Activated CD4-positive, CD25-positive, alpha-beta regulatory T cell treated with anti-CD3 and anti-CD28 coated beads, Interleukin-2, amount 50 U/mL, for 24 hours (primary cell): ENCODE measurements at regions not wholly inside any gene's neighbourhood (a gene's known extent, or its start where the extent isn't known, plus 50 kb on each side); places are given as distances from the start of the nearest gene placed in this dataset.

Source experiments
- ATAC-seq, 2 donors: fragments of 150-1000 bp; cut with Tn5 transposase; one replicate each; pipeline ENCODE4 v1.10.0; 2021; ENCODE audit warnings: mild to moderate bottlenecking in 1 of 2, moderate library complexity in 1 of 2

DNA sequence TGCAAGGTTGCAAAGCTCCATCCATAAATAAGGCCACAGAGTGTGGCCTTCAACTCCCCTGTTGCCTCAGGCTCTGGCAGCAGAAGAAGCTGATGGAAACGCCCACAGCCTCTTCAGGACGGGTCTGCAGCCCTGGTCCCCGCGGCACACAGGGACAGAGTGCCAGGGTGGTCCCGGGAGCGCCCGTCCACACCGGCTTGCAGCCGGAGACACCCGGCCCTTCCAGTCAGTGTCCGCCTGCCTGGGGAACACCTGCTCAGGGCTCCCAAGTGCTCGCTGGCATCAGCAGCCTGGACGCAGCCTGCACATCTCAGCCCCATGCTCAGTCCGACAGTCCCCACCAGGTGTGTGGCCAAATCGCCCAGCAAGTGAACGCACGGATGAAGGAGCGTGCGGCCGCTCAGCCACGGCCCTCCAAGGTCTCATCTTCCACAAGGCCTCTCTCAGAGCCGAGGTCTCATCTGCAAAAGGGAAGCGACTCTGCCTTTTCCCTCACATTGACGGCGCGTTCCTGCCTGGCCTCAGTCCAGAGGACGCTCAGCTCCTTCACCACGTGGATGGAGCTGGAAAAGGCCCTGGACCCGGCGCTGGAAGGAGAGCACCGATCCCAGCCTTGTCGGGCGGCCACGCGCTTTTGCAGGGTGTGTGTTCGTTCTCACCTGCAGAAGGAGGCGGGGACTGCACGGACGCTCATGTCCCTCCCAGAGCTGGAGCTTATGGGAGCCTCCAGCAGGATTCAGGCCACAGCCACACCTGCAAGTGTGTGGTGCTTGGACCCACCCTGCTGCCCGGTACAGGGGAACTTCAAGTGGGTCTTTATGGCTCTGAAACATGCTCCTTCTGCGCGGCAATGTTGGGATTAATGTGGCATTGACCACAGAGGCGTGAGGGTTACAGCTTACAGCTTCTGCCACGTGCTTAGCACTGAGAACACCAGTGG is 180.4 kb downstream of the DLL1 start:
- ATAC-seq: no peak

DNA sequence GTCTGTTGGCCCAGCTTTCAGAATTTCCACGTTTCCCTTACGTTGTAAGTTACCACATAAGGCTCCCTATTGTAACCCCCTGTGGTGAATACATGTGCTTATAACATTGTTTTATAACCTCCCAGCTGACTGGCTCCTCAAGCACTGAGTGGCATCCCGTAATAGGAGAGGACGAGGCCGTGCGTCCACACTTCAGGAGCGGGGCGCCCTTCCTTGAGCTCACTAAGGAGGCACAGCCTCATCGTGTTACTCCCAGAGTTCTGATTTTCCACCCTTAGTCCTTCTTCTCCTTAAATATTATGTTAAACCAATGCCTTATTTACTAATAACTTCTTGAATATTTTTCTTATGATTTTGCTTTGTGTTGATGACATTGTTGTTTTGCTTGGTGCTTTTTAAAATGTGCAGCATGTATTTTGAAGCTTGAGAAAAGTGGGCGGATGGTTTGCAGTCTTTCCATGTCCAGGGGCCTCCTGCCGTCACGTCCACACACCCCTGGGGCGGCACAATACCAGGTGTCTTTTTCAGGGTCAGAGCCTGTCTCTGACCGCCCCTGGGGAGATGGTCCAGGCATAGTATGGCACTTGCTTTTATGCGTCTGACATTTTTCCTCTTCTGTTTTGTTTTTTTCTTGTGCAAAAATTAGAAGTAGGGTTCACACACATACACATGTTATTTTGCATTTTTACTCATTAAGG is 181.8 kb downstream of the DLL1 start:
- no peak for ATAC-seq

DNA sequence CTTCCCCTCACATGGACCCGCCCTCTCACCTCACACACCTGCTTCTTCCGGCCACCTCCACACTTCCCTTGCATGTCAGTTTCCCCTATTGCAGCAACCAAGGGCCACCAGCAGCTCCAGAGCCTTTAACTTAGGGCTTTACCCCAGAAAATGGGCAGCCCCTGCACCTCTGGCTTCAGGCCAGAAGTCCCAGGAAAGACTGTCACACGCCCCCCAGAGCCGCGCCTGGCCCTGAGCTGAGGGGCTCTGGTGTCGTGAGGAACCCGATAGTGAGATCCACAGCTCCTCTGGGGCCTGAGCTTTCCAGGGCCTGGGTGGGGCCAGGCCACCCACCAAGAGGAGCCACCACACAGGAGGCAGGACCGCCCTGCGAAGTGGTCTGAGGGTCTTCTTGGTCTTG is 182.4 kb downstream of the DLL1 start:
- no peak for ATAC-seq

DNA sequence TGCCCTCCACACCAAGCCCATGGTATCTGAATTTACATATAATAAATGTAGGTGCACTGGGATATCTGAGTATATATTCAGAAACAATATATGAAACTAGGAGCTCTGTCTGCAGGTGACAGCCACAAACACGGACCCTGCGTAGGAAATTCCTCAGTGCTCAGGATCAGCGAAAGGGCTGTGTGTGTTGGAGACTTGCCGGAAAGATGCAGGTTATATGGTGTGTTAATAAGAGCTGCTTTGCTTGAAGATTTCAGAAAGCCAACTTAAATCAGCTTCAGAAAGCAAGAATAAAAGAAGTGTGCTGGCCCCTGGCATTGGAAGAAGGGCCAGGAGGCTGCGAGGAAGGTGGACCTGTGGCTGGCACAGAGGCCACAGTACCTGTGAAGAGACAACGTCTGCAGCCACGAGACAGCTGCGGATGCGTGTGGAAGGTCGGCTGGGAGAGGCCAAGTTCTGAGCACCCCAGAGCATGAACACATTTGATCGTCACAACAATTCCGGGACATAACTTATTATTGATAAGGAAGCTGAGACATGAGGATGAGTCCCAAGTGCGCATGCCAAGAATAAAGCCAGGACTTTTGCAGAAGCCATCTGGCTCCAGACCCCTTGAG is 183.2 kb downstream of the DLL1 start:
- no peak for ATAC-seq

DNA sequence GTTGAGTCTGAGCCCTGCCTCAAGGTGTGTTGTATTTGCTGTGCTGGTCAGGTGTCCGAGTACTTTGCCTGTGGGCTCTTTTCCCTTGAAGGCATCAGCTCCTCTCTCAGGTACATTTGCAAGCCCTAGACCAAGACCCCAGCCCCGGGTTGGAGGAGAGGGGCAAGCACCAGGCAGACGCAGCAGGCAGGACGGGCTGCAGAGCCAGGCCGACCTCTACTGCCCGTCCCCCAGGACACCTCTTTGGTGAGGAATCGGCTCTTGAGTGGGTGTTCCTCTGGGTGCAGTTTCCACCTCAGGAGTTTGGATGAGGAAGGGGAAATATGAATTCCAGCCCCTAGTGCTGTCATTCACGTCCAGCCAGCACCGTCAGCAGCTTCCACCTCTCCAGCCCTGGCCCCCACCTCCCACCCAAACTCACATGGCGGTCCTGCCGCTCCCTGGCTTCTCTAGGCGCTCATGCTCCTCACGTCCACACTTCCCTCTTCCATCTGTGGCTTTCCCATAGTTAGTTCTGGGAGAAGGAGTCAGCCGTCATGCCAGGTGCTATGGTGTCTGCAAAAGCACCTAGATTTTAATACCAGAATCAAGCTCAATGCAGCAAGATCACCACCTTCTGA is 183.9 kb downstream of the DLL1 start:
- ATAC-seq: no peak

DNA sequence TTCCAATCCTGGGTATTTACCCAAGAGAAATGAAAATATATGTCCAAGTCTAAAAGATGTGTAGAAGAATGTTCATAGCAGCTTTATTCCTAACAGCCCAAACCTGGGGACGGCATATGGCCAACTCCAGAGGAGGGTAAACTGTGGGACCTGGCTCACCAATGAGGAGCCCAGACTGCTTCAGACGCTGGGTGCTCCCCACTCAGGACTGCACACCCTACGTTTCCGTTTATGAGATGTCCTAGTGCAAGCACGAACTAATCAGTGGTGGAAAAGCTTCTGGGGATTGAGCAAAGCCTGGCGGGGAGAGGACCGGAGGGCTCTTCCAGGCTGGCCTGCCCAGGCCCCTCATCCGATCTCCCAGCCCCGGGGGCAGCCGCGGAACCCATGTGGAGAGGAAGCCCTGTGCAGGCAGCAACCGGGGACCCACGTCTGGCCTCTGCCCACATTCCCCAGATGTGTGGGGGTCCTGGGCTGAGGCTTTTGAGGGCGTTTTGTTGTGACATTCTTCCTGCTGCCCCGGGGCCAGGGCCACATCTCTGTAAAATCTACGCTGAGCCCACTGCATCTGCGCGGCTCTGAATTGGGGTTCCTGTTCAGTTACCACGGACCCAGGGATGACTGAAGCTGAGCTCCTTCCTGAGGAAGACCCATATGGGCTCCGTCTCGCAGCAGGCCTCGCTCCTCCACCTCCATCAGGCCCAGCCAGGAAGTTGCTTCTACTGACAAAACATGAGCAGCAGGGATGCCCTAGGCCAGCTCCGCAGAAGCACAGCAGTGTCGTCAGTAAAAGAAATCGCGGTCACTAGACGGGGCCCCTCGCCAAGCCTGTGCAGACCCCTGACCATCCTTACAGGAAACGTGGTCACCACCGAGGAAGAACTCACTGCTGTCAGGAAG is 188.0 kb downstream of the DLL1 start:
- ATAC-seq: no peak

DNA sequence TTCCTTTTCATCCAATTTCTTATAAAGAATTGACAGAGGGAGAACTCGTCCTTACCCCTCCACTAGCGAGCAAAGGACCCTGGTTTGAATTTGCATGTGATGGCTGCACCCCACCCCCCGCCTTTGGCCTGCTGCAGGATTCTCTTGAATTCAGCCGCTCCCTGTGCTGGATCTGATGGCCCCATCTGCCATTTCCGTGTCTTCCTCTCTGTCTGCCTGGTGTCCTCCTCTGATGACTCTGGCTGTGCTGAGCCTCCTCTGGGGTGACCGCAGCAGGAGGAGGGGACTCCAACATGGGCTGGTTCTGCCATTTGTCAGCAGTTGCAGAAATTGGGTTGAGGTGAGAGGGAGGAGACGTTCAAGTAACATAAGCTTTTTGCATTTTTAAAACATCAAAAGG is 188.8 kb downstream of the DLL1 start:
- no peak for ATAC-seq

DNA sequence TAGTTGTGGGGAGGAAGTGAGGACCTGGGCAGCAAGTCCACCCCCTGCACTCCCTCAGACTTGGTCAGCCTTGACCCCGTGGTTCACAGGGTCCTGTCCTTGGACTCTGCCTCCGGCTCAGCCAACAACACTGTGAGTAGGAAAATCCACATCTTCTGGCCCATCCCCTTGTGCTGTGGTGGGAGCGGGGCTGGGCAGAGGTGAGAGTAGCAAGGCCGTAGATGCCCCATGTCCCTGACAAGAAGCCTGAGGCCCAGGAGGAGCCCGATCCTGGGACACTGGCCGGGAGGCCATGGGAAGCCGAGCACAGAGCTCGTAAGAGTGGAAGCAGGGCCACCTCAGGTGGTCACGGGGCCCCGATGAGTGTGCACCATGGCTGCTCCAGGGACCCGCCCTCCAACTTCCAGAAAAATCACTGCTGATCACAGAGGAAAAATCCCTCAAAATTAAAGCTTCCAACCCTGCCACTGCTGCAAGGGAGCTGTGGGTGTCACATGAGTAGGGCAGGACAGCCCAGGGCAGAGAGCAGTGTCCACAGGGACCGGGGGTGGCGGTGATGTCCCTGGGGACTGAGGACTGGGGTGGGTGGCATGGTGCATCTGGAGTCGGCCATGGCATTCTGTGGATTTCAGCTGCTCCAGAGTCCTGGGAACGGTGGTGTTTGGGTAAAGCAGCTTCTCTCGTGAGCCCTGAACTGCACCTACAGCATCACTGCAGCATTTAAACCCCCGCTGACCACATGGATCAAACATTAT is 189.4 kb downstream of the DLL1 start:
- no peak for ATAC-seq

DNA sequence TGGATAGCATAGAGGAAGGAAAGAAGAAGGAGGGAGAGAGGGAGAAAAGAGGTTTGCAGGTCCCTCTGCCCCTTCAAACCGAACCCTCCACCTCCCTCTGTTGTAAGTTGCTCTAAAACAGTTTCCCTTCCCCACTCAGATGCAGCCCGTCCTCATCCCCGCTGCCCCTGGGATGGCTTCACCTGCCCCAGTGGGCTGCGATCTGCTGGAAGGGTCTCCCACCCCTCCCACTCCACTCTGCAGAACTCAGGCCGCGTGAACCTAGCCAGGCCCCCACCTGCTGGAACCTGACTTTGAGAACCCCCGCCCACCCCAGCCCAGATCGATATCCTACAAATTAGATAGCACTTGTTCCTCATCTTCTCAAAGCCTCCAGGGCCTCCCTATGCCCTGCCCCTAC is 190.8 kb downstream of the DLL1 start:
- no peak for ATAC-seq

DNA sequence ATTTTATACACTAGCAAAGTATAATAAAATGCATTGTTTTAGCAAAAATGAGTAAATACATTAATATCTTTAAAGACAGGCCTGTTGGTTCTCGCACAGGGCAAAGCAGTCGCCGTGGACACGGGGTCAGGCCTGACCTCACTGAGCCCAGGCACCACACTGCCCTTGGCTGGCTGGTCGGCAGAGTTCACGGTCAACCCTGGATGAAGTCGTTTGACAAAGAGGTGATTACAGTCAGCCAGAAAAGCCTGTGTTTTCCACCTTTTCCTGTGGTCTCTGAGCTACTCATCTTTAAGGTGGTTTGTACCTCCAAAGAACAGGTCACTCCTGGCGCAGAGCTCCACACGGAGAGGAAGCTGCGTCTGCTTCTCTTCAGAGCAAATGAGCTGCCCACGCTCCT is 191.5 kb downstream of the DLL1 start:
- ATAC-seq: no peak

DNA sequence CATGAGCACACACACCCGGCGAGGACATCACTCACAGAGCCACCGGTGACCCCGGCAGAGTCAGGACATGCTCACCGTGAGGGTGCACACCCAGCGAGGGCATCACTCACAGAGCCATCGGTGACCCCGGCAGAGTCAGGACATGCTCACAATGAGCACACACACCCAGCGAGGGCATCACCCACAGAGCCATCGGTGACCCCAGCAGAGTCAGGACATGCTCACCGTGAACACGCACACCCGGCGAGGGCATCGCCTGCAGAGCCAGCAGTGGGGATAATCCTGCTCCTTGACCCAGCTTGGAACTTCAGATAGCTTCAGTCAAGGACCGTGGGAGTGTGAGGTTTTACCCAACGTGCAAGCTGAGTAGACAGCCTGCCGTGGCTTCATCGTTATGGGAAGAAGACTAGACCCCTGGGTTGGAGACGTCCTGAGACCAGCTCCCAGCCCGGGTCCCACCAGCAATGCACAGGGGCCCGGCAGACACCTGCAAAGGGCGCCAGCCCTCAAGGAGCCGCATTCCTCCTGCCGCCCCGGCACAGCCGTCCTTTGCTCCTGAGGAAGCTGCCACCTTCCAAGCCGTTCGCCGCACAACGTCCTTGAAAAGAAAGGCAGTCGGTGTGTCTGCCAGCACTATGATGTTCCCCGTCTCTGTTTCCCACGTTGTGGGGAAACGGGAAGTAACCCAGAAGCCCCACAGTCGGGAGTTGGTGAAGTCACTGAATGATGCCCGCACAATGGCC is 192.3 kb downstream of the DLL1 start:
- no peak for ATAC-seq

DNA sequence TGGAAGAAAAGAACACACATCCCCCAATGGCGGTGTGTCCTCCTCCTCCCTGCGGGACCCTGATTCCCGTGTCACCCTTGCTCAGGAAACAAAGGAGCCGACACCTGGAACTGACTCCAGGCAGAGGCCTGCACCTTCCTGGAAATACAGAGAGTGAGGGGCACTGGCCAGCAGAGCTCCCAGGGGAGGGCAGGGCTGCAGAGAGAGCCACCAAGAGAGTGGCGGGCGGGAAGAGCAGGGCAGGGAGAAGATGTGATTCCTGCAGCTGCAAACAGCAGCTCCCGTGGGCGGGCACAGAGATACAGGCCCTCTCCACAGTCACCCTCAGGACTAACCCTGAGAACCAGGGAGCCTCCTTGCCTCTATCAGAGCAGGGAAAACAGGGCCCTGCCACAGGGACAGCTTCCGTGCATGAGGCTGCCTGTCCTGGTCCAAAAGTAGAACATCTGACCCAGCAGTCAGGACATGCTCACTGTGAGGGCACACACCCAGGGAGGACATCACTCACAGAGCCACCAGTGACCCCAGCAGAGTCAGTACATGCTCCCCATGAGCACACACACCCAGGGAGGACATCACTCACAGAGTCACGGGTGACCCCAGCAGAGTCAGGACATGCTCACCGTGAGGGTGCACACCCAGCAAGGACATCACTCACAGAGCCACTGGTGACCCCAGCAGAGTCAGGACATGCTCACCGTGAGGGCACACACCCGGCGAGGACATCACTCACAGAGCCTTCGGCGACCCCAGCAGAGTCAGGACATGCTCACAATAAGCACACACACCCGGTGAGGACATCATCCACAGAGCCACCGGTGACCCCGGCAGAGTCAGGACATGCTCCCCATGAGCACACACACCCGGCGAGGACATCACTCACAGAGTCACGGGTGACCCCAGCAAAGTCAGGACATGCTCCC is 193.1 kb downstream of the DLL1 start:
- no peak for ATAC-seq

DNA sequence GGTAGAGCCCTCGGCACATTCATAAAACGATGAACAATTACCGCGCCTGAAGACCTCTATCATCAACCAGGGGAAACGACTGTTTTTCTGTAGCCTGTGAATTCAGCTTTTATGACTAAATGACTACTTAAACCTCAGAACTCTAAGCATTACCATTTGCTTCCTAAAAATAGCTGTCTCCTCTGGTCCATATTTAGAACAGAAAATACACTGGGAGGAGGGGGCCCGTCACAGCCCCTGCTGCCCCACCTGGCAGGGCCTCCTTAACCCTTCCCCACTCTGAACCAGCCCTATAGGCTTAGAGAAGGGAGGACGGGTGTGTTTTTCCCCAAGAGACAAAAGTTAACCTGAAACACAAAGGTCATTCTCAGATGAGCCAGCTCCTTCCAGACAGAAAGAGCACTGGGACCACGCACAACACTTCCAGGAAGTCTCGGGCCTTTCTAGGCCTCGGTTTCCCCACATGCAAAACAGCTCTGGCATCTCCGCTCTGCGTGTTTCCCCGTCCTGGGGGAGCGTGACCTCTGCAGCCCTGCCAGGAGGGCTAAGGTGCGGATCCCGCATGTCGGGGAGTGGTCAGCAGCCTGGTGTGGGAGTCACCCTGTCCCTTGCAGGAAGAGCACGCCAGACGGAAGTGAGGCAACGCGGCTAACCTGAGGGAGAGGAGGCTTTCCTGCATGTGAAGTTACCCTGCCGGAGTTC is 193.9 kb downstream of the DLL1 start:
- ATAC-seq: no peak

DNA sequence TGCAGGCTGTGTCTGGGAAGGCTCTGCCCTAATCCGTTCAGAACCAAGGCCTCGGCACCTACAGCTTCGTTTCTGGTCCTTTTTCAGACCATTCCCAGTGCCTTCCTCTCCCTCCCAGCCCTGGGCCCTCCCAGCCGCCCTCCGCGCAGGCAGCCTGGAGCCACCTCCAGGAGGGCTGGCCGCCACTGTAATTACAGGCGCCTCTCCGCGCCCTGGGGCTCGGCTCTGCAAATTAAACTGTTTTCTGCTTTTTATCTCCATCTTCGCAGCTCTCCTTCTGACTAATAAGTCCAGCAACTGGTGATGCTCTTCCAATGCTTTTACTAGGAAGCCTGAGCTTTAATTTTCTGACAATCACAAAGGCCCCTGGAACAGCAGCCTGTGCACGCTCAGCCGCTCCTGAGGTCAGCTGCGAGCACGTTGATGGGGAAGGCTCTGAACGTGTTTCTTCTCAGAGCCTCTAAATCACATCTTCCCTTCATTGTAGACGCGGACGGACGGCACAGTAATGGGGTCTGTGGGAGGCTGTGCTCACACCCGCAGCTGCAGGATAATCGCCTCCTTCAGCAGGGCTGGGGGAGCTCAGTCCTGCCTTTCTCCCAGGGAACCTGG is 194.6 kb downstream of the DLL1 start:
- no peak for ATAC-seq

DNA sequence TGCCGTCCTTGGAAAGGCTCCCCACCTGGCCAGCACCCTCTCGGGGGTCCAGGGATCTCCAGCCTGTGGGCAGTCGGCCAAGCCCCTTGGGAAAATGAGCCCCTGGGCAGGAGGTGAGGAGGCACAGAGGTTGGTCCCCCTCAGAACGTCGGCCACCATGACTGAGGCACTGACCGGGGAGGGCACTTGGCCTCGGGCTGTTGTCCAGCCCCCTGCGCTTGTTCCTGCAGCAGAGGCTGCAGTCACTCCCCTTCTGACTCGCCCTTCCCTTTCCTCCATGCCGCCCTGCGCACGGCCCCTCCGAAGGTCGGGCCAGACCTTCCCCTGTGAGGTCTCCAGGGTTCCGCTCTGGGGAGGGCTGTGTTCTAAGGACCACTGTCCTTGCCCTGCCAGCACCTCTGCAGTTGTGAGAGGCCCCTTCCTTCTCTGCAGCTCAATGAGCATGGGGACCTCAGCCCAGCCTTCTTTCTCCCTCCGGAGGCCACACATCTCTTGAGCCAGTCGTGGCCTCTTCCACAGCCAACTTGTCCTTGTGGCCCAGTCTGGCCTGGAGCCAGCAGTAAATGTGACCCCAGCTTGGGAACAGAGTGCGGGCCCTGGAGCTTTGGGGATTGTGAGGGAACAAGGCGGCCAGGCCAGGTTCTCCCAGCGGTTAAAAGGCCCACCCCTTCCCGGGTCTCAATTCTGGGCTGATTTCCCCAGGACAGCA is 195.5 kb downstream of the DLL1 start:
- ATAC-seq: no peak

DNA sequence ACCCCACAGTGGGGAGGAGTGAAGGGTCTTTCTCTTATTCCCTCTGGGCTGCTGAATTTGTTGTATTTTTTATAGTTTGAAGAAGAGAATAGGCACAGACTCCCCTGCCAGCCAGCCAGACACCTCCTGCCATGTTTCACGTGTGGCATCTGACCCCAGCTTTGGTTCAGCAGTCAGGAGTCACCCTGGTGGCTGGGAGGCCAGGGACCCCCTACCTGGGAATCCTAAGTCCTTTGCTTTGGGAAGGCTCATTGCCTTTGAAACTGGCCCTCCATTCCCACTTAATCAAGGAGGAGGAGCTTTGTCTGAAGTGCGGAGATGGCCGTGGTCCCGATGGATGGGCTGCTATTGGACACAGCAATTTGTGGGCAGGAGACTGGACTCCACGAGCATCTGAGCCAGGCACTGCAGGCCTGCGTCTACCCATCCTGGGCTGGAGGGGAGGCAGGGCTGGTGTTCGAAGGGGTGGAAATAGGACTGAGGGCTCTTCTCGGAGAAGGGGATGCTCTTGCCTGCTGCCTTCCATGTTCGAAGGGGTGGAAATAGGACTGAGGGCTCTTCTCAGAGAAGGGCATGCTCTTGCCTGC is 196.1 kb downstream of the DLL1 start:
- ATAC-seq: no peak
